Hematopoietic multipotent progenitor cell treated with erythropoietin and hydrocortisone succinate and interleukin-3 and kit ligand, for 4 days (in vitro differentiated cells): ENCODE measurements at regions not wholly inside any gene's neighbourhood (a gene's known extent, or its start where the extent isn't known, plus 50 kb on each side); places are given as distances from the start of the nearest gene placed in this dataset.
A peak's percentile ranks its signal among the peaks of the same experiment; 100 is the strongest.

ENCODE experiments used
- DNase-seq: peaks from one replicate; pipeline ENCODE4 v3.0.0-alpha.2; 2015

DNA sequence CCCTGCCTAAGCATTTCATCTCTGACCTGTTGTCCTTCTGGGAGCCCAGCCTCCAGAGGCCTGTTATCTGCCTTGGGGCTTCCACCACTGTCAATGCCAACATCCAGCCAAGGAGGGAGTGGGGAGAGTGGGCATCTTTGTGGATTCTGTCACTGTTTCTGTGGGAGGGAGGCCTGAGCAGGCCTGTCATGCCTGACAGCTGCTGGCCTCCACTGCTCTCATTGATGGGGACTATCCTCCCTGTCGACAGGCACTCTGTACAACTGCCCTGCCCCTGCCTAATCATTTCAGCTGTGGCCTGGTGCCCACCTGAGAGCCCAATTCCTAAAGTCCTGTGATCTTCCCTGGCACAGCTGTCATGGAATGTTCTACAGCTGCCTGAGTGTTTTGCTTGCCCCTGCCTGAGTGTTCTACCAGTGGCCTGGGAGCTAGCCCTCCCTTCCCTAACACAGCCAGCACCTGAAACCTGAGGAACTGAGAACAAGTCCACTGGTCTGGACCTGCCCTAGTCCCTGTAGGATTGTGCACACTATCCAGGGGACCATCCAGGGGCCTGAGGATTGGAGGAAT, 145.3 kb downstream of the FAM83B start:
- no peak for DNase-seq

DNA sequence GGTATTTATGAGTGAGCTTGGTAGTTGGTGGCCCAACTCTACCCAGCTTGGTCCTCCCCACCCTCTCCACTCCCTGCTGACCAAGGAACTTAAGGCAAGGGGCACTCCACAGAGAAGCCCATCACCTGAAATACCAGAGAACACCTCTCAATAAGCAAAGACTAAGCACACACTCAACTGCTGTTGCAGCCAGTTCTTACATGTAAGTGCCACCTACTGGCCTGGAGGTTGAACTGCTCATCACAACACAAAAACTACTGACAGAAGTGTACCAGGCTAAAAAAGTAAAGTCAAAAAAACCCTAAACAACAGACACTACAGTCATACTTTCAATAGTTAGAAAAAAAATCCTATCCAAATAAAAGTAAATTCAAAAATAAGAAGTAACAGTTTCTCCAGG, 146.2 kb downstream of the FAM83B start:
- DNase-seq, result peak; percentile 42

DNA sequence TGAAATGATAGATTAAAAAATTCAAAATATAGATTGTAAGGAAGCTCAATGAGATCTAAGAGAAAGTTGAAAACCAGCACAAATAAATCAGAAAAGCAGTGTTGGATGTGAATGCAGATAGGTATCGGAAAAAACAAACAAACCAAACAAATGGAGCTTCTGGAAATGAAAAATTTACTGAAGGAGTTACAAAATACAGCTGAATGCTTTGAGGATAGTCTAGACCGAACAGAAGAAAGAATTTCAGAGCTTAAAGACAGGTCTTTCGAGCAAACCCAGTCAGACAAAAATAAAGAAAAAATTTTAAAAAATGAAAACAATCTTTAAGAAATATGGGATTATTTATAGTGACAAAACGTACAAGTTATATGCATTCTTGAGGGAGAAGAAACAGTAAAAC, 146.7 kb downstream of the FAM83B start:
- no peak for DNase-seq

DNA sequence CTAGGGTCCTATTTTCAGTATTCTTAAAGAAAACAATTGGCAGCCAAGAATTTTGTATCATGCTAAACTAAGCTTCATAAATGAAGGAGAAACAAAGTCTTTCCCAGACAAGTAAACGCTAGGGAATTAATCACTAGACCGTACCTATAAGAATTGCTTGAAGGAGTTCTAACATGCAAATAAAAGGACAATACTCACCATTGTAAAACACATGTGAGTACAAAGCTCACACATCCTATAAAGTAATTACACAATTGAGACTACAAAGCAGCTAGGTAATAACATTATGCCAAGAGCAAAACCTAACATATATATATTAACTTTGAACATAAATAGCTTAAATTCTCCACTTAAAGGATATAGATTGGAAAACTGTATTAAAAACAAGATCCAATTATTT, 147.4 kb downstream of the FAM83B start:
- no peak for DNase-seq

DNA sequence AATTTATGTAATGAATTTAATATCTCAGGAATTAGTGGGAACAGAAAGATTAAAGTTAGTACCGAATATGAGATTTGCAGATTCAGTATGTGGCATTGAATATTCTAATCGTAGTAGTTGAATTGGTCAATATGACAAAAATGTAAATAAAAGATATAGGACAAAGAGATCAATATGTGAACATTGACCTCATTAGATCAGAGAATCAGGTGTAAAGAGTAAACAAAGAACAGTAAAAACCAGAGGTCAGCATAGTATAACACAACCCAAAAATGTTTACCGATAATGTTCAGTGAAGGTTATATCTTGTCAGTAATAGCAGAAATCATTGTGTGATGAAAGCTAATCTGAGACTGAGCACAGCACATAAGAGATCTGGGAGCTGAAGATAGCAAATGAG, 152.0 kb downstream of the FAM83B start:
- peak; percentile 6 for DNase-seq

DNA sequence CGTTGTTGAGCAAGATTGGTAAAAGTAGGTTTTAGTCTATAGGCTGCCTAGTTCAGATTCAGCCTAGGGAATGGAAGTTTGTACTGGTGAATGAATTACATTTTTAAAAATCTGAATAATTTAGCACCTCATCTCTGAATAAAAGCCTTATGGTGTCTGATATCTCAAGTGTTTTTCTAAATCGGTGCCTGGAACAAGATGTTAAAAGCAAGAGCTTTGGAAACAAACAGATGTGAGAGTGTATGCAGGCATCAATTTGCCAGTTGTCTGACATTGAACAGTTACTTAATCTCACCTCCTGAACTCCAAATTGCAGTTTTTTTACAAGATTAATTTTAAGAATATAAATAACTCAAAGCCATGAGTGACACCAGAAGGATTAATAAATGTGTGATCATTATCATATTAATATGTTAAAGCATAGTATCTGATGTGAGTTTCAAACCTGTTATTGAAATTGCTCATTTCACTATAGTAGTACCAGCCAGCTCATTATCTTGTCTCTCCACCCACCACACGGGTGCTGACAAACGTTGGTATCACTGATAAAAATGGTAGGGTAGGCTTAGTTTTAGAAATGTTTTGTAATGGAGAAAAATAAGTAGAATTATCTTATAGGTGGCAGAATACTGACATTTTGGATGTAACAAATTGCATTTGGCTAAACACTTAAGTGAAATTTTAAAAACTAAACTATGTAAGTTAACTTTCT, 157.3 kb downstream of the FAM83B start:
- DNase-seq, result peak; percentile 51

DNA sequence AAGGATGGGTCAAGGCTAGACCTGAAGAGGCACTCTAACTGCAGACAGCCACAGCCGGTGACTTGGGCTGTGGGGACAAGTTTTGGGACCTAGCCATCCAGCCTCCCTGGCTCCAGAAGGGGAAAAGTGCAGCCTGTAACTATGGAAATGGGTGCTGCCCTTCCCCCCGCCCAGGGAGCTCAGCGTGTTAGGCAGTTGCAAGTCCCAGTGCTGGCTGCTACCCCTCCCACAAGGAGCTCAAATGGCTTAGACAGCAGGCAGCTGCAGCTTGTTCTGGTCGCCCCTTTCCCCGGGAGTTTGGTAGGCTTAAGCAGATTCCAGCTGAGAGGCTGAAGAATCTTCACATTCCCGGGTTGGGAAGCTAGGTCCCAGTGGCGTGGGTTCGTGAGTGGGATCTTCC, 162.6 kb downstream of the FAM83B start:
- no peak for DNase-seq

DNA sequence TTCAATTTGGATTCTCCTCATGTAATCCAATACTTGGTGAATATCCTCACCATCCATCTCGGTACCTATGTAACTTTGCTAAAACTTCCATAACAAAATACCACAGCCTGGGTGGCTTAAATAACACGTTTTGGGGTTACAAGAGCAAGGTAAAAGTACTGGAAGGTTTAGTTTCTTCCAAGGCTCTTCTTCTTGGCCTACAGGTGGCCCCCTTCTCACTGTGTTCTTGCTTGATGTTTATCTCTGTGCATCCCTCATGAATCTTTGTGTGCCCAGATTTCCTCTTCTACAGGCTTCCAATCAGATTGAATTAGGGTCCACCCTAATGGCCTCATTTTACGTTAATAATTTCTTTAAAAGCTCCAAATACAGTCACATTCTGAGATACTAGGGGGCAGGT, 163.3 kb upstream of the HCRTR2 start:
- no peak for DNase-seq

DNA sequence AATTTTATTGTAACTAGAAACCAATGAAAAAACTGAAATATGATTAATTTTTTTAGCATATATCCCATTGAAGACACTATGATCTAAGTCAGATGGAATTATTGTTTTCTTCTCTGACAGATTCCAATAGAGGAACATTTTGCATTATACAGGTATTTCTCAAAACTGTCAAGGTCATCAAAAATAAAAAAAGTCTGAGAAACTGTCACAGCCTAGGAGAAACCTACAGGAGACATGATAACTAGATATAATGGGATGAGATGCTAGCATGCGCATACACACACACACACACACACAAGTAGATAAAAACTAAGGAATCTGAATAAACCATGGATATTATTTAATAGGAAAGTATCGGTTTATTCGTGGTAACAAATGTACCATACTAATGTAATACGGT, 161.9 kb upstream of the HCRTR2 start:
- no peak for DNase-seq

DNA sequence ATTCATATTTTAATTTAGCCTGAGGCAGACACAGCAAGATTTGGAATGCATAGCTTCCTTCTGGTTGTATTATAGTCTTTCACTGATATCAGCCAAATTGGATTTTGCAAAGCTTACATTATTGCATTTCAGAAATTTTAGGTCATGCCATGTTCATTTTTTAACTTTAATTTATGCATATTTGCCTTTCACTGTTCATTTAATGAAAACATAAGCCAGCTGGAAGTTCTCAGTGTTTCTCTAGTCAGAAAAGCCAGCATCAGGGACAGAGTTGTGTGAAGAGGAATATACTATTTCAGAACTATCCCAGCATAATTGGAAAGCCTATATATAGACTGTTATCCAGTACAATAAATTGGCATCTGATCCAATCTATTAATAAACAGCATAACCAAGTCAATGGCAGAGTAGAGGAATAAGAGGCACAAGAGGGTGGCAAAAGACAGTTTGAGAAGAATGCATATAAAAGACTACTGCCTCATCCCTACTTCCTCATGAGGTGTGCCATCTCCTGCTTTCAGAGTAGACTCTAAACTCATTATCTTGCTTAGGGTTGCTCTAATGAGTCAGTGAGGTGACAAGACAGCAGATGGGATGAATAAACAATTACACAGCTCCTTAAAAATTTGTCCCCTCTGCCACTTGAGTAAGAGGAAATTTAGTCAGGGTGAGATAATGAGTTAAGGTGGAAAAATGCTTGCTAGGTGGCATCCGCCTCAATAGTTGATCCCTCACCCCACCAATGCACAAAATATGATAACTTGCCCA, 159.8 kb upstream of the HCRTR2 start:
- DNase-seq, result no peak

DNA sequence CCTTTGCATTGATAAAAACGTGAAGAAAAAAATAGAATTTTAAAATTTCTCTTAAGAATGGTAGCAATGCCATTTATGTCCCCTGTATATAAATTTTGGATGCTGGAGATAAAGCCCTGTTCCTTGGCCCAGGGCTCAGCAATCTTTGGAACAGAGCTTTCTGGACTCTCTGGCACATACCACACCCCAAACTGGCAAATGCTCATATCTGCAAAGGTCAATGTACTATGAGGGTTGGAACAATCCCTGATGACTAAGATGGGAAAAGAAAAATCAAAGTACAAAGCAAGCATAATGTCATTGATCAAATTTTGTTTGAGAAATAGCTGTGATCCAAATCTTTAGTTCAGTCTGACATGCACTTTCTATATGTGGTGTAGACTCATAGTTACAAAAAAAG, 158.1 kb upstream of the HCRTR2 start:
- DNase-seq, result no peak

DNA sequence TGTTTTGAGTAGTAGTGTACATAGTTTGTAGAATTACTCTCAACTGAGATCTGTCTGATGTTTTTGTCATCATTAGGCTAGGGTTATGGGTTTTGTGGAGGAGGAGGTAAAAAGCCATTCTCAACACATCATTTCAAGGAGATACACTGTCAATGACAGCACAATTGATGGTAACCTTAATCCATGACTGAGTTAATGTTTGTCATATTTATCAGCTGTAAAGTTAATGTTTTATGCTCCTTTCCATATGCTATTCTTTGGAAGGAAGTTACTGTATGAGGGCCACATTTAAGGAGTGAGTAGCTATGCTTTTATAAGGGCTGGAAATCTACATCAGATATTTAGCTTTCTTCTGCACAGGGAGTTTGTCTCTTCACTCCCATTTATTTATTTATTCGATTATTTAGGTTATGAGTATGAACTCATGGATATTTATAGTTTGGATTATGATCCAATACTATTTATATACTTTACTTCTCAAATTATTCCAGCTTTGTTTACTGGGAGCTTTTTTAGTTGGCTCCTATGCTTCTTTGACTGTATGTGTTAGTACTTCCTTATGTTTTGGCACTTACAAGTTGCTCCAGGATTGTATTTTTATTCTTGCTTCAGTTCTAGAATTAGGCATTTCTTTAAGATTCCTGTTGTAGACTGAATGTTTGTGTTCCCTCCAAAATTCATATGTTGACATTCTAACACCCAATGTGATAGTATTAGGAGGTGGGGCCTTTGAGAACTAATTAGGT, 156.6 kb upstream of the HCRTR2 start:
- no peak for DNase-seq

DNA sequence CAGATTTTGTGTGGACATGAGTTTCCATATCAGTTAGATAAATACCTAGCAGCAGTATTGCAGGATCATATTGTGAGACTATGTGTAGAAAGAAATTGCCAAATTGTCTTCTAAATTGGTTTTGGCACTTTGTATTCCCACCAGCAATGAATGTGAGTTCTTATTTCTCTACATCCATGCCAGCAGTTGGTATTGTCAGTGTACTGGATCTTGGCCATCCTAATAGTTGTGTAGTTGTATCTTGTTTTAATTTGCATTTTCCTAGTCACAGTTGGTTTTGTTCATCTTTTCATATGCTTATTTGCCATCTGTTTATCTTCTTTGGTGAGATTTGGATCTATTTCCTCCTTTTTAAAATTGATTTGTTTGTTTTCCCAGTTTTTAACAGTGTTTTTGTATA, 154.7 kb upstream of the HCRTR2 start:
- no peak for DNase-seq

DNA sequence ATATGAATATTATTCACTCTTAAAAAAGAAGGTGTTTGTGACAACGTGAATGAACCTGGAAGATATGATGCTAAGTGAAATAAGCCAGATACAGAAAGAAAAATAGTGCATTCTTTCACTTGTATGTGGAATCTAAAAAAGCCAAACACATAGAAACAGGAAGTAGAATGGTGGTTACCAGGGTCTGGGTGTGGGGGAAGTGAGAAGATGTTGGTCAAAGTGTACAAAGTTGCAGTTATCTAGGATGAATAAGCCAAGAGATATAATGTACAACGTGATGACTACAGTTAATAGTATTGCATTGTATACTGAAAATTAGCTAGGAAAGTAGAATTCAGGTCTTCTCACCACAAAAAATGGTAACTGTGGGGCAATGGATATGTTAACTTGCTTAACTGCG, 151.1 kb upstream of the HCRTR2 start:
- peak; percentile 77 for DNase-seq

DNA sequence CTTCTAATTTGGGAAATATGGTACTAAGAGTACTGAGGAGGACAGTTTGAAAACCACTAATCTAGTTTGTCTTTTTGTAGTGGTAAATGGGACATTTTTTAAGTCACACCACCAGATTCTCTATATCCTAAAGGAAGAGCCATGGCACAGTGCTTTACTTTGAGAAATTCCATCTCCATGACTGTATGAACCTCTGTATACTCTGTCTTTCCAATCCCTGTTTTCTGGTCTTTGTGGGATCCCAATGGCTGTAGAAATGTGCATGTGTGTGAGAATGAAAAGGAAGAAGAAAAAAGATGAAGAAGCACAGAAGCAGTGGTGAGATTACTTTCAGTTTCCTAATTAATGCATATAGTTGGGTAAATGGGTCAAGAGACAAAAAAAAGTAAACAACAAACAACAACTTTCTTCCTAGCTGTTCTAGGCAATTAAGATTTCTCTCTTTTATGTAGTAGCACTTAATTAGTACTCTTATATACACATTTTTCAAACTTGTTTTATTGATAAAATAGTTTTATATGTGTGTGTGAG, 141.2 kb upstream of the HCRTR2 start:
- no peak for DNase-seq

DNA sequence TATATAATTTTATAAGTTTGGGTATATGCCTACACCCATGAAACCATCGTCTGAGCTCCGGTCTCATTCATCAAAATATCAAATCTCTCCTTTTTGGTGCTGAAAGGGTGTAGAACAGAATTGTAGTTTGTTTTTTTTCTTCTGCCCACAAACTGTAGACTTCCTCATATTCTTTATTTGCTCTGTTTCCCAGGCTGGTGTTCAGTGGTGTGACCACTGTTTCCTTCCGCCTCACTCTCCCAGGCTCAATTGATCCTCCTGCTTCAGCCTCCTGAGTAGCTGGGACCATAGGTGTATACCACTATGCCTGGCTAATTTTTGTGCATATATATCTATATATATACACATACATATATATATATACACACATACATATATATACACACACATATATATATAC, 139.6 kb upstream of the HCRTR2 start:
- DNase-seq, result peak; percentile 71

DNA sequence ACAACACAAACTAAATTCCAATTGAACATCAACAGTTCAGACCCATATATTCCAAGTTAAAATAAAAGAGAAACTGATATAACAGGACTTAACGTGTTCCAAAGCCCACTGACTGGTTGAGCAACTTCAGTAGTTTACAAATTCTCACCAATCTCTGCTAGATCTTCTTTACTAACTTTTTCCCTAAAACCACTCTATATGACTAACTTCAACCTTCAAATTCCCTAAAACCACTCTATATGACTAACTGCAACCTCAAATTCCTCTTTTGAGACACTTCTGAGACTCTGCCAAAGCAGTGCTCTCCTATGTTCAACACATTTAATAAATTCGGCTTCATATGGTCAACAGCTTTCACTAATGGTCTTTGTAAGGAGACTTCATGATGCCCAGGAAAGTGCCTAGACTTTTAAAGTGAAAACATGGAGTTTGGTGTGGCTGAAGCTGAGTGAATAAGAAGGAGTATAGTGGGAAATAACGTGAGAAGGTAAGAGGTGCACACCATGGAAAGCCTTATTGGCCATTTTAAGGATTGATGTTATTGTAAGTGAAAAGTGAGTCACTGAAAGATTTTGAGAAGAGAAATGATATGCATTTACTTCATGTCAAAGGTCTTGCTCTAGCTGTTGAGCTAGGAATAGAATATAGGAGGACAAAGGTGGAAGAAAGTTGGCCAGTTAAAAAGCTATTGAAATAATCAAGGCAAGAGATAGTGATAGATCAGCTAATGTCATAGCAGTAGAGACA, 134.0 kb upstream of the HCRTR2 start:
- DNase-seq, result no peak

DNA sequence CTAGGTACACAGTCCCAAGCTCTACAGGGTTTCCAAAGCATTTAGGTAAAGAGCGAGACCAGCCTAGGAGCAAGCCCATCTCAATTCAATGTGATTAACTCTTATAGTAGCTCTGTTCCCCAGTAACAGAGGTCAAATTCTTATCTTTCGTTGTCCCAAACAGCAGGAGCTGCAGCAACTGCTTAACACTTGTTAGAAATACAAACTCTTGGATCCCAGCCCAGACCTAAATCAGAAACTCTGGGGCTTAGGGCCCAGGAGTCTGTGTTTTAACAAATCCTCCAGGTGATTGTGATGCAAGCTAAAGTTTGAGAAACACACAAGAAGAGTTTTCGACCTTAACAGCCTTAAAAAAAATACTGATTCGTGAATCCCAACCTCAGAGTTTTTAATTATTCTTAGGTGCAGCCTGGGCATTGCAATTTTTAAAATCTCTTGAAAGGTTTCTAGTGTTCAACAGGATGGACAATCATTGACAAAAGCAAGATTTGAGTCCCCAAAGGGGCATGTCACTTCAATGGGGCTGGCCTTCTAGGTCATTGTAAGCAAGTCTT, 127.4 kb upstream of the HCRTR2 start:
- peak; percentile 61 for DNase-seq

DNA sequence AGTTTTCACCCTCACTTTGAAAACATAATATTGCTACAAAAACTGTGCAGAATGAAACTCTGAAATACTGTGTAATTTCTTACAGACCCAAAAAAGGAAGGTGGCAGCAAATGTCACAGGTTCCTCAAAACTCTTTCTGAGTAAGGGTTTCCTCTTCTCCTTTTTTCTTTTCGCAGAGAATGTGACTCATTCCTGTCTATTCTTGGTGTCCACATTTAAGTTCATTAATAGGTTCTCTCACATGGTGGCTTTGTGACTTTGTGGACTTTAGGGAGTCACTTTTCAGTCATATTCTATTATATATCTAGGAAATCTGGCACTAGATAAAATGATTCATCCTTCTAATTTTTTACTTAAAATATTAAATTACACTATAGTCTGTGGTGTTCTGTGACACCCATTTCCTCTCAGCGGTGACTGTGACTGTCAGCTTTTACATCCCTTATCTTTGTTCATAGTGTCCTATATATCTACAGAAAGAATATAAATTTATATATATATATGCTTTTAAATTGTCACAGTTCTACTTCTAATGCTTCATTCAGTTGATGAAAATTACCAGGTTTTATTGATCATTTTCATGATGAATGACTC, 126.8 kb upstream of the HCRTR2 start:
- DNase-seq, result peak; percentile 74

DNA sequence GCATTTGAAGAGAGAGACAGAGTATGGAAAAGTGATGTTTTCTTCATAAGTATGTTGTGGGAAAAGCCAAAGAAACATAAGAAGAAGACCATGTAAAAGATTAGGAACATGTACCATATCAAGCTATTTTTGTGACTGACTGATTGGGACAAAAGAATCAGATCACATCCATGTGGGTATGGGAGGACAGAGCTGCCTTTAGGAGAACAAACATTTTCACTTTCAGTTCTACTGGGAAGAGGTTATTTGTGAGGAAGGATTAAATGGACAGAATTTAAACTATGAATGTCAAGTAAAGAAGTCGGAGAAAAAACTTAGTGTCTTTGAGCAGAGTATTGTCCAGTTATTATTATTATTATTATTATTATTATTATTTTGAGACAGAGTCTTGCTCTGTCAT, 124.4 kb upstream of the HCRTR2 start:
- DNase-seq, result no peak

DNA sequence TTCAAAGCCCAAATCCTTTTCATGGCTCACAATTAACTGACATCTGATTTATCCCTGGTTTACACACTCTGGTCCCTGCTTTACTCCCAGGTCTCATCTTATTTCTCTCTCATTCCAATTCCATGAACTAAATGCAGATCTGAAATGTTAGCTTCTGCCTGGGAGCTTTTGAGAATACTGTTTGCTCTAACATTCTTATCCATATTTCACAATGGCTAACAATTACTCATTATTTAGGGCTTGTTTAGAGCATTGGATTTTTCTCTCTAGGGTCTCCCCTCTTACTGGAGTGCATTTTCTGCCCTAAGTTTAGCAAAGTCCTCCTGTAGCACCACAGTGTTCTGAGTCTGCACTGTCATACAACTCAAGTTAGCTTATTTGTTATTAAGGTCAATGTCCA, 121.5 kb upstream of the HCRTR2 start:
- DNase-seq, result no peak

DNA sequence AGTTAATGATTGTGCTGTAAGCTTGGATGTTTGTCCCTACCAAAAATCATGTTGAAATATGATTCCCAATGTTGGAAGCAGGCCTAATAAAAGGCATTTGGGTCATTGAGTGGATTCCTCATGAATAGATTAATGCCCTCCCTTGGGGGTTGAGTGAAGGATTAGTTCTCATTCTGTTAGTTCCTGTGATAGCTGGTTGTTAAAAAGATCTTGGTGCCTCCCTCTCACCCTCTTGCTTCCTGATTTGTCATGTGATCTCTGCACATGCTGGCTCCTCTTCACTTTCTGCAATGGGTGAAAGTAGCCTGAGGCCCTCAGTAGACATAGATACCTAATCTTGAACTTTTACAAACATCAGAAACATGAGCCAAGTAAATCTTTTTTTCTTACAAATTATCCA, 115.6 kb upstream of the HCRTR2 start:
- DNase-seq, result no peak
